ENCODE measurements at regions not wholly inside any gene's neighbourhood (a gene's known extent, or its start where the extent isn't known, plus 50 kb on each side); places are given as distances from the start of the nearest gene placed in this dataset.

DNA sequence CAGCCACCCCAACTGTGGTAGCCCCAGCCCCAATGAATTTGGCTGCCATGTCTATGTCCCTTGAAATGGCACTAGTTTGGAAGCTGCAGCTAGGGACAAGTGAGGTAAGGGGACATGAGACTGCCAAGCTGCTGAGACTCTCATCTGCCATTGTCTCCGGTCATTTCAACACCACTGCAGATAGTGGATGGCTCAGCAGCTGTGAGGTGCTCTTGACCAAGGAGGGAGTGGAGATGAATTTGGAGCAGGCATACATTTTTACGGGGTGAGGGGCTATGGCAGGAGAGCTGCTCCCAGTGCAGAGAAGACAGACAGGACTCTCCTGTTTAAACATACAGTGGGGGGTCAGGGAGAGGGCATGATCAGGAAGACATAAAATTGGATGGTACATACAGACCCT is 315.5 kb upstream of the CAMK1G start:
- TF ChIP-seq, protein P1, sequence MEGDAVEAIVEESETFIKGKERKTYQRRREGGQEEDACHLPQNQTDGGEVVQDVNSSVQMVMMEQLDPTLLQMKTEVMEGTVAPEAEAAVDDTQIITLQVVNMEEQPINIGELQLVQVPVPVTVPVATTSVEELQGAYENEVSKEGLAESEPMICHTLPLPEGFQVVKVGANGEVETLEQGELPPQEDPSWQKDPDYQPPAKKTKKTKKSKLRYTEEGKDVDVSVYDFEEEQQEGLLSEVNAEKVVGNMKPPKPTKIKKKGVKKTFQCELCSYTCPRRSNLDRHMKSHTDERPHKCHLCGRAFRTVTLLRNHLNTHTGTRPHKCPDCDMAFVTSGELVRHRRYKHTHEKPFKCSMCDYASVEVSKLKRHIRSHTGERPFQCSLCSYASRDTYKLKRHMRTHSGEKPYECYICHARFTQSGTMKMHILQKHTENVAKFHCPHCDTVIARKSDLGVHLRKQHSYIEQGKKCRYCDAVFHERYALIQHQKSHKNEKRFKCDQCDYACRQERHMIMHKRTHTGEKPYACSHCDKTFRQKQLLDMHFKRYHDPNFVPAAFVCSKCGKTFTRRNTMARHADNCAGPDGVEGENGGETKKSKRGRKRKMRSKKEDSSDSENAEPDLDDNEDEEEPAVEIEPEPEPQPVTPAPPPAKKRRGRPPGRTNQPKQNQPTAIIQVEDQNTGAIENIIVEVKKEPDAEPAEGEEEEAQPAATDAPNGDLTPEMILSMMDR (IDR thresholded peaks at IDR 0.05; ENCODE audit: insufficient read depth, low read length, missing control alignments), result no peak
- no peak for DNase-seq (ENCODE audit: low read depth, low spot score)
- H3K4me3 ChIP-seq (ENCODE audit: low read depth, low read length), result no peak overlapping the region
- ChIA-PET CTCF (interaction anchor here (1.7 to 4.8 kb wide), 3 partner anchors 19 to 85 kb away, joined by 4 to 33 read pairs (median 5); no protein-coding TSS in a partner anchor), POLR2A (no interaction called here)

- CTCF ChIA-PET, result interaction anchor here (4.8 kb wide), 1 partner anchor 20 kb away, joined by 33 read pairs; no protein-coding TSS in a partner anchor
- DNase-seq (ENCODE audit: low read depth, low spot score), result no peak
- POLR2A ChIA-PET, result no interaction called here
- TF ChIP-seq, protein P1 (IDR thresholded peaks at IDR 0.05; ENCODE audit: insufficient read depth, low read length, missing control alignments), result no peak
- no peak overlapping the region for H3K4me3 ChIP-seq (ENCODE audit: low read depth, low read length)
These were observed 315.0 kb upstream of the CAMK1G start for GRCh38 chr1:209268479-209268878.

GRCh38 chr1:209276321-209276720 is 307.2 kb upstream of the CAMK1G start:
- TF ChIP-seq, protein P1 (IDR thresholded peaks at IDR 0.05; ENCODE audit: insufficient read depth, low read length, missing control alignments), result no peak
- no peak for DNase-seq (ENCODE audit: low read depth, low spot score)
- POLR2A ChIA-PET, result no interaction called here
- no peak overlapping the region for H3K4me3 ChIP-seq (ENCODE audit: low read depth, low read length)
- CTCF ChIA-PET, result interaction anchor here (1.2 kb wide), 1 partner anchor 27 kb away, joined by 3 read pairs; no protein-coding TSS in a partner anchor

GRCh38 chr1:209277662-209278061 is 305.9 kb upstream of the CAMK1G start:
- DNase-seq (ENCODE audit: low read depth, low spot score), result no peak
- ChIA-PET POLR2A (no interaction called here), CTCF (interaction anchor here (1.0 kb wide), 1 partner anchor 29 kb away, joined by 3 read pairs; no protein-coding TSS in a partner anchor)
- no peak overlapping the region for H3K4me3 ChIP-seq (ENCODE audit: low read depth, low read length)
- TF ChIP-seq, protein P1 (IDR thresholded peaks at IDR 0.05; ENCODE audit: insufficient read depth, low read length, missing control alignments), result no peak

DNA sequence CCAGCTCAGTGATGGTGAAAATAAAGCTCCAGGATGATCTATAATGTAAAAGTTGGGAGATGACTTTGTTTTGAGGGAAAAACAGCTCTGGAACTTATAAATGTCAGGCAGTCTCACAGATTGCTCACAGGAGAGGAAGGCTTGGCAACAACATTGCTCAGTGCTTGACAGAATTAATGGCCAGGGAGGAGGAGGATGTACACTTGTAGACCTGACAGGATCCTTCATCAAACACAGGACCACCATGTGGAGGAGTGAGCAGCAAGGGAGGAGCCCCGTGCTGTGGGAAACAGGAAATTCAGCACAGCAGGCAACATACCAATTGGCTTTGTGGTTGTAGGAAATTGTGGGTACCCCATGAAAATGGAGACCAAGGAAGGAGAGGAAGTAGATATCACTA is 291.8 kb upstream of the CAMK1G start:
- CTCF ChIA-PET, result no interaction called here
- TF ChIP-seq, protein P1 (IDR thresholded peaks at IDR 0.05; ENCODE audit: insufficient read depth, low read length, missing control alignments), result no peak
- POLR2A ChIA-PET, result no interaction called here
- DNase-seq (ENCODE audit: low read depth, low spot score), result no peak
- H3K4me3 ChIP-seq (ENCODE audit: low read depth, low read length), result no peak overlapping the region

DNA sequence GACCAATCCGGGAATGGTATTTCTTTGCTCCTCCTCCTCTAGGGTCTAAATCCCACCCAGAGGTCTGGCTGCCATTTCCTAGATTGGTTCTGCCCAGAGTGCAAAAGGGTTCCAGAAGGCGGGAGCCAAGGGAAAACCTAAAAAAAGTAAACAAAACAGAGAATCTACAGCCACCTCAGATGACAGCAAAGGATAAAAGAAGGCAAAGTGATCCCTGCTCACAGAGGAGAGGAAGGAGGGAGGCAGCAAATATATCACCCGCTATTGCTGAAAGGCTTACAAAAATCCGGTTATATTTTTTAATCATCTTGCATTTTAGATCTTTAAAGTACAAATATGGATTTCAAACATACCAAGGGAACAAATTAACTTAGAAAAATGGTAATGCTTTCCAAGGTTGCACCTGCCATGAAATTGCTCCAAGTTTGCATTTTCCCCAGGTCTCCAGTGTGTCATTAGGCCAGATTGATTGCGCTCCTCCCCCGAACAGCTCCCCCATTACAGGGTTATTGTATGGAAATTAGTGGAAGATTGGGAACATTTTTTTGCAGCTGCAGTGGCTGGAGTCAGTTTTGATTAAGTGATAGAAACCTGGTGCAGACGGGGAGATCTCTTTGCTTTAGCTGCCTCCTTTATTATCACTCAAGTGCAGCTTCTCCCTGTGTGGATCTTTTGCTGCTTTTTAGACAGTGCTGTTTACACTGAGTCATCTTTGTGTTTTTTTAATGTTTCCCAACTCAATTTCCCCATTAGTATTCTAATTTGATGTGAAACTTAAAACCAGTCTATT is 280.5 kb upstream of the CAMK1G start:
- TF ChIP-seq, protein P1 (IDR thresholded peaks at IDR 0.05; ENCODE audit: insufficient read depth, low read length, missing control alignments), result no peak
- H3K4me3 ChIP-seq (ENCODE audit: low read depth, low read length), result no peak overlapping the region
- DNase-seq (ENCODE audit: low read depth, low spot score), result no peak
- POLR2A ChIA-PET, result no interaction called here
- CTCF ChIA-PET, result no interaction called here

Measured in AG04449 (cell line).